ENCODE measurements at regions not wholly inside any gene's neighbourhood (a gene's known extent, or its start where the extent isn't known, plus 50 kb on each side); places are given as distances from the start of the nearest gene placed in this dataset.

GRCh38 chr1:83626603-83627002 lies 372.3 kb downstream of the TTLL7 start:
- Mint-ChIP-seq H3K27me3 (ENCODE audit: low read depth) (no peaks in the 10 kb centered on the region), H3K27ac (no peak overlapping the region), H3K36me3 (no peaks in the 10 kb centered on the region), H3K4me3 (no peak overlapping the region), H3K4me1 (no peaks in the 10 kb centered on the region), H3K9me3 (peaks cover 12% of the 10 kb centered on the region)
- no peak for TF ChIP-seq CTCF (IDR thresholded peaks at IDR 0.05; ENCODE audit: unreplicated experiment)
- DNase-seq (ENCODE audit: low spot score in 2 of 2, unreplicated experiment in 2 of 2) = no peak

- H3K36me3 Mint-ChIP-seq = peaks cover 2% of the 10 kb centered on the region
- peaks cover under 1% of the 10 kb centered on the region for H3K4me1 Mint-ChIP-seq
- peaks cover 18% of the 10 kb centered on the region for H3K9me3 Mint-ChIP-seq
- H3K4me3 Mint-ChIP-seq = no peak overlapping the region
- H3K27ac Mint-ChIP-seq = no peak overlapping the region
- no peak for DNase-seq (ENCODE audit: low spot score in 2 of 2, unreplicated experiment in 2 of 2)
- TF ChIP-seq CTCF (IDR thresholded peaks at IDR 0.05; ENCODE audit: unreplicated experiment) = no peak
- no peaks in the 10 kb centered on the region for H3K27me3 Mint-ChIP-seq (ENCODE audit: low read depth)
These were observed 373.3 kb downstream of the TTLL7 start for GRCh38 chr1:83625646-83626045.

DNA sequence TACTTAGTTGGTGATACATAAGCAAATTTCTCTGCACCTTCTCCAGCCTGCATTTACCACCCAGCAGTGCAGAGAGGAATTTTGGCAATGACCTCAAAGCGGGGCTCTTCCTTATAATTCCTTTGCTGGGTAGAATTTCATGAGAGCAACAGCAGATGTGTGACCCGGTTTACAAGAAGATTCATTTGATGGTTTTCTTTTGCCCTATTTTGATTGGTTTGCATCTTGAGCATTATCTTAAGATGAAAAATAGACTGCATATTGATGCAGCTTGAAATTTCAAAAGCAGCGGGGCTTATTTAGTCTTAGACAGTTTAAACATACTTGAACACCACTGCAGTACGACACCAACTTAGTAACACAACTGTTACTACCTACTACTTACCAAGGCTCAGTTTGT lies 378.9 kb downstream of the TTLL7 start:
- Mint-ChIP-seq H3K27me3 (ENCODE audit: low read depth) (peaks cover 1% of the 10 kb centered on the region), H3K36me3 (peaks cover 2% of the 10 kb centered on the region), H3K27ac (no peak overlapping the region), H3K4me1 (peaks cover 35% of the 10 kb centered on the region), H3K4me3 (no peak overlapping the region), H3K9me3 (peaks cover 8% of the 10 kb centered on the region)
- no peak for TF ChIP-seq CTCF (IDR thresholded peaks at IDR 0.05; ENCODE audit: unreplicated experiment)
- DNase-seq (ENCODE audit: low spot score in 2 of 2, unreplicated experiment in 2 of 2) = no peak

- DNase-seq (ENCODE audit: low spot score in 2 of 2, unreplicated experiment in 2 of 2) = no peak
- Mint-ChIP-seq H3K36me3 (peaks cover 2% of the 10 kb centered on the region), H3K27me3 (ENCODE audit: low read depth) (peaks cover 1% of the 10 kb centered on the region), H3K9me3 (peaks cover 8% of the 10 kb centered on the region), H3K4me3 (no peak overlapping the region), H3K4me1 (peaks cover 35% of the 10 kb centered on the region), H3K27ac (no peak overlapping the region)
- no peak for TF ChIP-seq CTCF (IDR thresholded peaks at IDR 0.05; ENCODE audit: unreplicated experiment)
These were observed 379.6 kb downstream of the TTLL7 start for GRCh38 chr1:83619170-83619896.

GRCh38 chr1:83617883-83618282 lies 381.0 kb downstream of the TTLL7 start:
- TF ChIP-seq CTCF (IDR thresholded peaks at IDR 0.05; ENCODE audit: unreplicated experiment) = no peak
- Mint-ChIP-seq H3K36me3 (peaks cover 2% of the 10 kb centered on the region), H3K9me3 (peaks cover 8% of the 10 kb centered on the region), H3K27me3 (ENCODE audit: low read depth) (peaks cover 4% of the 10 kb centered on the region), H3K27ac (peak overlapping the region; percentile 9), H3K4me1 (peaks cover 35% of the 10 kb centered on the region), H3K4me3 (peak overlapping the region; percentile 26)
- DNase-seq (ENCODE audit: low spot score in 2 of 2, unreplicated experiment in 2 of 2) = no peak
